Panc1 (cell line): ENCODE measurements at regions not wholly inside any gene's neighbourhood (a gene's known extent, or its start where the extent isn't known, plus 50 kb on each side); places are given as distances from the start of the nearest gene placed in this dataset.

Experiments
- CTCF ChIP-seq: fragments of 450-650 bp; IDR thresholded peaks from 2 replicates; pipeline ENCODE4 v1.5.1; 2017; ENCODE audit warnings: mild to moderate bottlenecking
- POLR2AphosphoS5 ChIP-seq: IDR thresholded peaks from 2 replicates; pipeline ENCODE4 v1.6.1; 2012; ENCODE audit warnings: mild to moderate bottlenecking, low read depth, low read length, moderate library complexity

GRCh38 chr15:70433586-70434324 is 329.6 kb downstream of the UACA start:
- TF ChIP-seq POLR2AphosphoS5, result no peak
- no peak for TF ChIP-seq CTCF
